ENCODE measurements at regions not wholly inside any gene's neighbourhood (a gene's known extent, or its start where the extent isn't known, plus 50 kb on each side); places are given as distances from the start of the nearest gene placed in this dataset.
A peak's percentile ranks its signal among the peaks of the same experiment; 100 is the strongest.

DNA sequence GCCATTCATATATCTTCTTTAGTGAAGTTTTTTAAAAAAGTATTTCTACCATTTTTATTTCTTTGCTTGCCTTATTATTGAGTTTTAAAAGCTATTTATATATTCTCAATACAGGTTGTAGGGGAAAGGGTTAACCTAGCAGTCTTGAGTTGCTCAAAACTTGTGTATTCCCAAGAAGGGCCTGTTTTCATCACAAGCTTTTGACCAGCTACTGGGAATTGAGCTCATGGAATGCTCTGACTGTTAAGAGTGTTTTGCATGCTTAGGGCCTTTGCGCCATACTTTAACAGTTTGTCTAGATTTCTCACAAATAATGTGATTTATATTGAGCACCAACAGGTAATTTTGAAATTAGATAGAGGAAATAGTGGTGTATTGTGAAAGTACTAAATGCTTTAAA is 72.0 kb upstream of the CALCR start:
- Histone ChIP-seq H3K18ac (ENCODE audit: insufficient read length, low read depth, low read length) (no peak overlapping the region), H3K14ac (ENCODE audit: insufficient read depth, low read length) (no peak overlapping the region), H3K79me1 (ENCODE audit: insufficient read depth, low read depth, low read length, poor library complexity, severe bottlenecking) (no peaks in the 10 kb centered on the region), H3K9me3 (ENCODE audit: control insufficient read depth, low read depth, low read length) (no peaks in the 10 kb centered on the region), H3K27me3 (ENCODE audit: insufficient read depth, low read length) (no peaks in the 10 kb centered on the region), H3K23me2 (ENCODE audit: insufficient read length, low read depth, low read length, poor library complexity, severe bottlenecking) (no peaks in the 10 kb centered on the region), H2AFZ (ENCODE audit: low read length) (no peak overlapping the region), H4K91ac (ENCODE audit: insufficient read length, low read depth, low read length) (no peak overlapping the region), H2AK5ac (ENCODE audit: insufficient read length, low read length) (no peak overlapping the region), H2BK12ac (ENCODE audit: insufficient read length, low read depth, low read length) (no peak overlapping the region), H3K79me2 (ENCODE audit: insufficient read depth, low read length) (no peaks in the 10 kb centered on the region; the same call in 1 of the 2 replicates), H2BK5ac (ENCODE audit: insufficient read length, low read length) (no peak overlapping the region), H3K9ac (ENCODE audit: extremely low read depth, insufficient read length, low read length) (peak overlapping the region; percentile 16), H3T11ph (ENCODE audit: low read length) (no peak overlapping the region), H4K5ac (ENCODE audit: insufficient read length, low read depth, low read length) (no peak overlapping the region), H2BK120ac (ENCODE audit: low read depth, low read length, poor library complexity, severe bottlenecking) (no peak overlapping the region), H3K4ac (ENCODE audit: low read depth, low read length) (no peak overlapping the region), H2BK15ac (ENCODE audit: low read depth, low read length) (no peak overlapping the region), H3K56ac (ENCODE audit: insufficient read length, low read depth, low read length) (no peak overlapping the region), H3K4me2 (ENCODE audit: insufficient read depth, insufficient read length, low read length) (peak overlapping the region; percentile 17), H4K20me1 (ENCODE audit: control insufficient read depth, insufficient read depth, insufficient read length) (no peaks in the 10 kb centered on the region), H3K4me1 (ENCODE audit: insufficient read depth, low read length) (no peaks in the 10 kb centered on the region), H3K27ac (ENCODE audit: insufficient read length, low read depth, low read length) (no peak overlapping the region), H4K8ac (replicated peaks; ENCODE audit: insufficient read length, low read depth, low read length) (no peak overlapping the region), H2BK20ac (ENCODE audit: low read depth, low read length, poor library complexity, severe bottlenecking) (no peak overlapping the region), H3K23ac (ENCODE audit: insufficient read length, low read depth, low read length) (no peak overlapping the region)
- peak overlapping the region in 1 of 2 experiments; percentile 18; a peak in 1 of 5 replicates for H3K4me3 Mint-ChIP-seq
- no peak for DNase-seq
- TF ChIP-seq, protein P1, sequence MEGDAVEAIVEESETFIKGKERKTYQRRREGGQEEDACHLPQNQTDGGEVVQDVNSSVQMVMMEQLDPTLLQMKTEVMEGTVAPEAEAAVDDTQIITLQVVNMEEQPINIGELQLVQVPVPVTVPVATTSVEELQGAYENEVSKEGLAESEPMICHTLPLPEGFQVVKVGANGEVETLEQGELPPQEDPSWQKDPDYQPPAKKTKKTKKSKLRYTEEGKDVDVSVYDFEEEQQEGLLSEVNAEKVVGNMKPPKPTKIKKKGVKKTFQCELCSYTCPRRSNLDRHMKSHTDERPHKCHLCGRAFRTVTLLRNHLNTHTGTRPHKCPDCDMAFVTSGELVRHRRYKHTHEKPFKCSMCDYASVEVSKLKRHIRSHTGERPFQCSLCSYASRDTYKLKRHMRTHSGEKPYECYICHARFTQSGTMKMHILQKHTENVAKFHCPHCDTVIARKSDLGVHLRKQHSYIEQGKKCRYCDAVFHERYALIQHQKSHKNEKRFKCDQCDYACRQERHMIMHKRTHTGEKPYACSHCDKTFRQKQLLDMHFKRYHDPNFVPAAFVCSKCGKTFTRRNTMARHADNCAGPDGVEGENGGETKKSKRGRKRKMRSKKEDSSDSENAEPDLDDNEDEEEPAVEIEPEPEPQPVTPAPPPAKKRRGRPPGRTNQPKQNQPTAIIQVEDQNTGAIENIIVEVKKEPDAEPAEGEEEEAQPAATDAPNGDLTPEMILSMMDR (conservative IDR thresholded peaks at IDR 0.05): no peak
- H3K9me3 Mint-ChIP-seq: no peaks in the 10 kb centered on the region
- peaks cover 0 to 4% (median 0%) of the 10 kb centered on the region in 3 experiments; a peak in 1 of 7 replicates for H3K36me3 Mint-ChIP-seq (ENCODE audit: insufficient read depth in 1 of 3, low read depth in 3 of 3)
- no CpG with 5 or more reads among the region's 1 CpG for WGBS (ENCODE audit: extremely low coverage, insufficient read length, low lambda C conversion rate)
- H3K27me3 Mint-ChIP-seq (ENCODE audit: low read depth): no peaks in the 10 kb centered on the region
- peak overlapping the region; percentile 27 to 72 (median 58); a peak in 5 of 7 replicates for H3K27ac Mint-ChIP-seq
- H3K4me1 Mint-ChIP-seq: peaks cover 8 to 36% of the 10 kb centered on the region in 2 experiments

All from H9 (cell line).